ENCODE measurements at regions not wholly inside any gene's neighbourhood (a gene's known extent, or its start where the extent isn't known, plus 50 kb on each side); places are given as distances from the start of the nearest gene placed in this dataset.

GRCh38 chr15:36325206-36325605, 254.2 kb upstream of the CDIN1 start:
- TF ChIP-seq, protein P1, sequence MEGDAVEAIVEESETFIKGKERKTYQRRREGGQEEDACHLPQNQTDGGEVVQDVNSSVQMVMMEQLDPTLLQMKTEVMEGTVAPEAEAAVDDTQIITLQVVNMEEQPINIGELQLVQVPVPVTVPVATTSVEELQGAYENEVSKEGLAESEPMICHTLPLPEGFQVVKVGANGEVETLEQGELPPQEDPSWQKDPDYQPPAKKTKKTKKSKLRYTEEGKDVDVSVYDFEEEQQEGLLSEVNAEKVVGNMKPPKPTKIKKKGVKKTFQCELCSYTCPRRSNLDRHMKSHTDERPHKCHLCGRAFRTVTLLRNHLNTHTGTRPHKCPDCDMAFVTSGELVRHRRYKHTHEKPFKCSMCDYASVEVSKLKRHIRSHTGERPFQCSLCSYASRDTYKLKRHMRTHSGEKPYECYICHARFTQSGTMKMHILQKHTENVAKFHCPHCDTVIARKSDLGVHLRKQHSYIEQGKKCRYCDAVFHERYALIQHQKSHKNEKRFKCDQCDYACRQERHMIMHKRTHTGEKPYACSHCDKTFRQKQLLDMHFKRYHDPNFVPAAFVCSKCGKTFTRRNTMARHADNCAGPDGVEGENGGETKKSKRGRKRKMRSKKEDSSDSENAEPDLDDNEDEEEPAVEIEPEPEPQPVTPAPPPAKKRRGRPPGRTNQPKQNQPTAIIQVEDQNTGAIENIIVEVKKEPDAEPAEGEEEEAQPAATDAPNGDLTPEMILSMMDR (IDR thresholded peaks at IDR 0.05; ENCODE audit: low read depth, low read length, missing control alignments): no peak
- no peak overlapping the region for H3K4me3 ChIP-seq (ENCODE audit: low read depth, low read length)
- DNase-seq (ENCODE audit: low read depth): no peak

GRCh38 chr15:36329592-36329991, 249.8 kb upstream of the CDIN1 start:
- DNase-seq (ENCODE audit: low read depth): no peak
- H3K4me3 ChIP-seq (ENCODE audit: low read depth, low read length): no peak overlapping the region

GRCh38 chr15:36330598-36330997, 248.8 kb upstream of the CDIN1 start:
- TF ChIP-seq, protein P1 (IDR thresholded peaks at IDR 0.05; ENCODE audit: low read depth, low read length, missing control alignments): no peak
- DNase-seq (ENCODE audit: low read depth): no peak
- H3K4me3 ChIP-seq (ENCODE audit: low read depth, low read length): no peak overlapping the region

More at GRCh38 chr15:36329592-36329991, 249.8 kb upstream of the CDIN1 start:
- TF ChIP-seq, protein P1 (IDR thresholded peaks at IDR 0.05; ENCODE audit: low read depth, low read length, missing control alignments): no peak

GRCh38 chr15:36331531-36332275, 247.7 kb upstream of the CDIN1 start:
- H3K4me3 ChIP-seq (ENCODE audit: low read depth, low read length): no peak overlapping the region
- TF ChIP-seq, protein P1 (IDR thresholded peaks at IDR 0.05; ENCODE audit: low read depth, low read length, missing control alignments): no peak
- no peak for DNase-seq (ENCODE audit: low read depth)

DNA sequence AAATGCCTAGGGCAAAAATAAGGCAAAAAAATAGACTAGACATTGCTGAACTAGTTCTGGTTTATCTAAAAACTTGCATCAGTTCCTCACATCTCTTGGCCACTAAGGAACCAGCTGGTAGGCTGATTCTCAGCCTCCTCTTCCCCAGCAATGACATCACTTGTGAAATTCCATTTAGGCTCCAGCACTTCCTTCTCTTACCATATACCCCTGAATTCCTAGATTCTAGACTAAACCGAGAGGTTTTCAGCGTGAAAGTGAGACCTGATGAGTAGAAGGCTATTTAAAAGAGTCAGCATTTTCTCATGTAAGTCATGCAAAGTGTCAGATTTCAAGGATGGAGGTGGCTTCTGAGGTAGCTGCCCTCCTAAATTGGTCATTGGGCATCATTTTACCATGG, 247.1 kb upstream of the CDIN1 start:
- no peak overlapping the region for H3K4me3 ChIP-seq (ENCODE audit: low read depth, low read length)
- TF ChIP-seq, protein P1 (IDR thresholded peaks at IDR 0.05; ENCODE audit: low read depth, low read length, missing control alignments): no peak
- DNase-seq (ENCODE audit: low read depth): no peak

- no peak for DNase-seq (ENCODE audit: low read depth)
- H3K4me3 ChIP-seq (ENCODE audit: low read depth, low read length): no peak overlapping the region
- TF ChIP-seq, protein P1 (IDR thresholded peaks at IDR 0.05; ENCODE audit: low read depth, low read length, missing control alignments): no peak
Measured at GRCh38 chr15:36332896-36333295, 246.5 kb upstream of the CDIN1 start.

- no peak overlapping the region for H3K4me3 ChIP-seq (ENCODE audit: low read depth, low read length)
Measured at GRCh38 chr15:36334059-36334458, 245.4 kb upstream of the CDIN1 start.

More at GRCh38 chr15:36334059-36334458, 245.4 kb upstream of the CDIN1 start:
- TF ChIP-seq, protein P1 (IDR thresholded peaks at IDR 0.05; ENCODE audit: low read depth, low read length, missing control alignments): no peak
- DNase-seq (ENCODE audit: low read depth): no peak
